DND-41 (cell line): ENCODE measurements at regions not wholly inside any gene's neighbourhood (a gene's known extent, or its start where the extent isn't known, plus 50 kb on each side); places are given as distances from the start of the nearest gene placed in this dataset.

ENCODE experiments used
- EZH2 ChIP-seq: IDR thresholded peaks from 3 replicates; pipeline ENCODE4 v1.6.1; 2012; ENCODE audit warnings: borderline replicate concordance, low read depth, mild to moderate bottlenecking, moderate library complexity, low read length, inconsistent platforms; ENCODE audit not compliant: severe bottlenecking
- TF ChIP-seq, protein P1 (sequence below): IDR thresholded peaks from 2 replicates; pipeline ENCODE4 v1.5.1; 2012; ENCODE audit warnings: borderline replicate concordance, low read length, moderate library complexity, mild to moderate bottlenecking; ENCODE audit not compliant: poor library complexity, severe bottlenecking; ENCODE audit errors: extremely low read depth

- TF ChIP-seq, protein P1, sequence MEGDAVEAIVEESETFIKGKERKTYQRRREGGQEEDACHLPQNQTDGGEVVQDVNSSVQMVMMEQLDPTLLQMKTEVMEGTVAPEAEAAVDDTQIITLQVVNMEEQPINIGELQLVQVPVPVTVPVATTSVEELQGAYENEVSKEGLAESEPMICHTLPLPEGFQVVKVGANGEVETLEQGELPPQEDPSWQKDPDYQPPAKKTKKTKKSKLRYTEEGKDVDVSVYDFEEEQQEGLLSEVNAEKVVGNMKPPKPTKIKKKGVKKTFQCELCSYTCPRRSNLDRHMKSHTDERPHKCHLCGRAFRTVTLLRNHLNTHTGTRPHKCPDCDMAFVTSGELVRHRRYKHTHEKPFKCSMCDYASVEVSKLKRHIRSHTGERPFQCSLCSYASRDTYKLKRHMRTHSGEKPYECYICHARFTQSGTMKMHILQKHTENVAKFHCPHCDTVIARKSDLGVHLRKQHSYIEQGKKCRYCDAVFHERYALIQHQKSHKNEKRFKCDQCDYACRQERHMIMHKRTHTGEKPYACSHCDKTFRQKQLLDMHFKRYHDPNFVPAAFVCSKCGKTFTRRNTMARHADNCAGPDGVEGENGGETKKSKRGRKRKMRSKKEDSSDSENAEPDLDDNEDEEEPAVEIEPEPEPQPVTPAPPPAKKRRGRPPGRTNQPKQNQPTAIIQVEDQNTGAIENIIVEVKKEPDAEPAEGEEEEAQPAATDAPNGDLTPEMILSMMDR: no peak
- TF ChIP-seq EZH2: no peak
These were observed 162.2 kb upstream of the NECTIN1 start for GRCh38 chr11:119891055-119891768.
